OCI-LY7 (cell line): ENCODE measurements at regions not wholly inside any gene's neighbourhood (a gene's known extent, or its start where the extent isn't known, plus 50 kb on each side); places are given as distances from the start of the nearest gene placed in this dataset.

Source experiments
- BruUV-seq: library from RNA; stranded (reverse); fragments of 400-500 nt; replicated peaks from 2 replicates; lab custom pipeline; 2021; lab: Mats Ljungman, UMichigan
- CTCF ChIA-PET: fragments of 300-600 bp; sonication (Branson Sonifier 250); formaldehyde crosslinking; loops from one replicate; lab custom pipeline; 2022; ENCODE audit warnings: antibody characterized with exemption; ENCODE audit not compliant: unreplicated experiment; lab: Charles Lee
- POLR2A ChIA-PET: fragments of 300-600 bp; sonication (Branson Sonifier 250); formaldehyde crosslinking; loops from one replicate; lab custom pipeline; 2022; ENCODE audit warnings: antibody characterized with exemption; lab: Charles Lee
- DNase-seq: peaks from one replicate; pipeline ENCODE4 v3.0.0-alpha.2; 2015; ENCODE audit warnings: low spot score
- H2AFZ ChIP-seq: fragments of 200-600 bp; sonication (generic), shearing (Covaris generic); 2 replicates; pipeline ENCODE4 v1.6.1; 2014; ENCODE audit warnings: mild to moderate bottlenecking, antibody characterized with exemption, low read length, moderate library complexity
- H3K27ac ChIP-seq: fragments of 200-600 bp; sonication (generic); 2 replicates; pipeline ENCODE4 v1.5.1; 2014; ENCODE audit warnings: mixed run types, low read depth, mild to moderate bottlenecking, moderate library complexity, low read length, inconsistent platforms; ENCODE audit not compliant: poor library complexity, severe bottlenecking
- H3K36me3 ChIP-seq: fragments of 200-600 bp; sonication (generic); 2 replicates; pipeline ENCODE4 v1.6.1; 2014; ENCODE audit warnings: mild to moderate bottlenecking, antibody characterized with exemption, low read length, moderate library complexity, mixed read lengths; ENCODE audit not compliant: insufficient read depth
- H3K4me1 ChIP-seq: fragments of 200-600 bp; sonication (generic); 2 replicates; pipeline ENCODE4 v1.5.1; 2014; ENCODE audit warnings: mild to moderate bottlenecking, low read length; ENCODE audit not compliant: insufficient read depth, poor library complexity, severe bottlenecking
- H3K4me2 ChIP-seq: fragments of 200-600 bp; sonication (generic); 2 replicates; pipeline ENCODE4 v1.6.1; 2014; ENCODE audit warnings: mild to moderate bottlenecking, low read length
- H3K4me3 ChIP-seq: fragments of 200-600 bp; sonication (generic); 2 replicates; pipeline ENCODE4 v1.5.1; 2014; ENCODE audit warnings: mild to moderate bottlenecking, low read depth, low read length; ENCODE audit not compliant: poor library complexity, severe bottlenecking
- H3K79me2 ChIP-seq: fragments of 200-600 bp; sonication (generic); 2 replicates; pipeline ENCODE4 v1.6.1; 2016; ENCODE audit warnings: low read depth, mild to moderate bottlenecking, low read length, moderate library complexity, mixed read lengths; ENCODE audit not compliant: insufficient read depth
- H3K9me2 ChIP-seq: fragments of 200-600 bp; sonication (generic); 2 replicates; pipeline ENCODE4 v1.6.1; 2016; ENCODE audit warnings: mild to moderate bottlenecking, low read length, mixed read lengths; ENCODE audit not compliant: insufficient read depth
- H3K9me3 ChIP-seq: fragments of 200-600 bp; sonication (generic); 2 replicates; pipeline ENCODE4 v1.6.1; 2014; ENCODE audit warnings: mild to moderate bottlenecking, mixed run types, low read length, mixed read lengths
- H4K20me1 ChIP-seq: fragments of 200-600 bp; sonication (generic); 2 replicates; pipeline ENCODE4 v1.6.1; 2014; ENCODE audit warnings: mild to moderate bottlenecking, antibody characterized with exemption, low read length, moderate library complexity, mixed read lengths; ENCODE audit not compliant: insufficient read depth
- EZH2phosphoT487 ChIP-seq: fragments of 200-600 bp; sonication (generic); IDR thresholded peaks from 2 replicates; pipeline ENCODE4 v1.6.1; 2018; ENCODE audit warnings: low read depth, borderline replicate concordance, mild to moderate bottlenecking, mixed run types, antibody characterized with exemption, low read length, moderate library complexity, mixed read lengths
- intact Hi-C: fragments of 100-400 bp; cut with micrococcal nuclease; formaldehyde crosslinking; loops from one replicate; pipeline ENCODE4 v1.10.0; 2022; ENCODE audit not compliant: unreplicated experiment
- TF ChIP-seq, protein P1 (sequence below): fragments of 200-600 bp; sonication (generic); conservative IDR thresholded peaks from 2 replicates; pipeline ENCODE4 v1.5.1; 2014; ENCODE audit warnings: mild to moderate bottlenecking, antibody characterized with exemption, low read length, moderate library complexity, mixed read lengths

DNA sequence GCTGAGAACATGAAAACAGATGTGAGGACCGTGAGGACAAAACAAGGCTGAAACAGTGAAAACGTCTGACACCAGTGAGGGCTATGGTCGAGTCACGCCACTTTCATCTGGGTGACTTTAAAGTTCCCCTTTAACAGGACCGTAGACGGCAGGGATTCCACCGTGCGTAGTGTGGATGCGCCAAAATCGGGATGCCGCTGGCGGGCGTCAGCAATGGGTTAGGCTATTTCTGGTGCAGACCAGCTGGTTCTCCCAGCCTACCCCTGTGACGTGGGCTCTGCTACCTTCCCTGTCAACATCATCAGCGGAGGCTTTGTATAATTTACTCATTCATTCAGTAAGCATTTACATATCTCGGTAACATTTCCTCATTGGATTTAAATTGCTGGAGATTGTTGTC lies 246.6 kb upstream of the AJAP1 start:
- Histone ChIP-seq H3K9me3 (no peaks in the 10 kb centered on the region), H3K36me3 (no peaks in the 10 kb centered on the region), H3K79me2 (no peaks in the 10 kb centered on the region), H3K4me1 (no peaks in the 10 kb centered on the region), H3K27ac (no peak overlapping the region), H3K4me3 (no peak overlapping the region), H4K20me1 (no peaks in the 10 kb centered on the region), H3K9me2 (no peaks in the 10 kb centered on the region), H3K4me2 (no peak overlapping the region), H2AFZ (no peak overlapping the region)
- BruUV-seq: no TSS peak
- intact Hi-C loops: no loop called here
- ChIA-PET CTCF (no interaction called here), POLR2A (no interaction called here)
- no peak for DNase-seq
- no peak for TF ChIP-seq EZH2phosphoT487
- TF ChIP-seq, protein P1, sequence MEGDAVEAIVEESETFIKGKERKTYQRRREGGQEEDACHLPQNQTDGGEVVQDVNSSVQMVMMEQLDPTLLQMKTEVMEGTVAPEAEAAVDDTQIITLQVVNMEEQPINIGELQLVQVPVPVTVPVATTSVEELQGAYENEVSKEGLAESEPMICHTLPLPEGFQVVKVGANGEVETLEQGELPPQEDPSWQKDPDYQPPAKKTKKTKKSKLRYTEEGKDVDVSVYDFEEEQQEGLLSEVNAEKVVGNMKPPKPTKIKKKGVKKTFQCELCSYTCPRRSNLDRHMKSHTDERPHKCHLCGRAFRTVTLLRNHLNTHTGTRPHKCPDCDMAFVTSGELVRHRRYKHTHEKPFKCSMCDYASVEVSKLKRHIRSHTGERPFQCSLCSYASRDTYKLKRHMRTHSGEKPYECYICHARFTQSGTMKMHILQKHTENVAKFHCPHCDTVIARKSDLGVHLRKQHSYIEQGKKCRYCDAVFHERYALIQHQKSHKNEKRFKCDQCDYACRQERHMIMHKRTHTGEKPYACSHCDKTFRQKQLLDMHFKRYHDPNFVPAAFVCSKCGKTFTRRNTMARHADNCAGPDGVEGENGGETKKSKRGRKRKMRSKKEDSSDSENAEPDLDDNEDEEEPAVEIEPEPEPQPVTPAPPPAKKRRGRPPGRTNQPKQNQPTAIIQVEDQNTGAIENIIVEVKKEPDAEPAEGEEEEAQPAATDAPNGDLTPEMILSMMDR: no peak

- DNase-seq: no peak
- Histone ChIP-seq H4K20me1 (no peaks in the 10 kb centered on the region), H3K9me3 (no peaks in the 10 kb centered on the region), H2AFZ (no peak overlapping the region), H3K36me3 (no peaks in the 10 kb centered on the region), H3K4me2 (no peak overlapping the region), H3K9me2 (no peaks in the 10 kb centered on the region), H3K79me2 (no peaks in the 10 kb centered on the region), H3K4me1 (no peaks in the 10 kb centered on the region), H3K27ac (no peak overlapping the region), H3K4me3 (no peak overlapping the region)
- intact Hi-C loops: no loop called here
- POLR2A ChIA-PET: no interaction called here
- CTCF ChIA-PET: no interaction called here
- no TSS peak for BruUV-seq
- TF ChIP-seq EZH2phosphoT487: no peak
- TF ChIP-seq, protein P1: no peak
Observed at GRCh38 chr1:4408380-4408779, 246.0 kb upstream of the AJAP1 start.

GRCh38 chr1:4411862-4412261 lies 242.5 kb upstream of the AJAP1 start:
- Histone ChIP-seq H3K4me1 (no peaks in the 10 kb centered on the region), H3K4me3 (no peak overlapping the region), H3K36me3 (no peaks in the 10 kb centered on the region), H3K9me3 (no peaks in the 10 kb centered on the region), H4K20me1 (no peaks in the 10 kb centered on the region), H3K4me2 (no peak overlapping the region), H3K79me2 (no peaks in the 10 kb centered on the region), H3K27ac (no peak overlapping the region), H3K9me2 (no peaks in the 10 kb centered on the region), H2AFZ (no peak overlapping the region)
- ChIA-PET CTCF (no interaction called here), POLR2A (no interaction called here)
- BruUV-seq: no TSS peak
- no peak for TF ChIP-seq EZH2phosphoT487
- TF ChIP-seq, protein P1: no peak
- intact Hi-C loops: no loop called here
- no peak for DNase-seq
